Common myeloid progenitor, CD34-positive (primary cell): ENCODE measurements at regions not wholly inside any gene's neighbourhood (a gene's known extent, or its start where the extent isn't known, plus 50 kb on each side); places are given as distances from the start of the nearest gene placed in this dataset.
"Not testable (repeated sequence)": the region's sequence is repeated elsewhere in the genome, so short reads cannot be mapped to it uniquely, and the experiment has no call there.

Source experiments
- CTCF ChIA-PET: fragments of 350-600 bp; sonication (Branson Sonifier 250); formaldehyde crosslinking; loops from one replicate; lab custom pipeline; 2021; ENCODE audit warnings: antibody characterized with exemption; lab: Charles Lee
- POLR2A ChIA-PET: fragments of 350-600 bp; sonication (Branson Sonifier 250); formaldehyde crosslinking; loops from one replicate; lab custom pipeline; 2021; ENCODE audit warnings: antibody characterized with exemption; lab: Charles Lee
- DNase-seq, 3 donors: peaks; one replicate each; pipeline versions ENCODE4 v3.0.0 to v3.0.0-alpha.2; 2013
- H3K27ac ChIP-seq, 2 experiments: 1 replicate in 1 of 2; 2 replicates in 1 of 2; pipeline ENCODE4 v1.7.0; 2013; ENCODE audit warnings: inconsistent platforms in 2 of 2, low read length in 2 of 2, mild to moderate bottlenecking in 2 of 2, low read depth in 1 of 2, moderate library complexity in 1 of 2; ENCODE audit not compliant: severe bottlenecking in 2 of 2, insufficient read depth in 1 of 2, poor library complexity in 1 of 2
- H3K27me3 ChIP-seq, 5 experiments: replicated peaks in 2 of 5; 1 replicate in 3 of 5; 2 replicates in 2 of 5; pipeline versions ENCODE4 v1.6.1 to v1.7.0; 2013; ENCODE audit warnings: low read length in 4 of 5, mild to moderate bottlenecking in 2 of 5, moderate library complexity in 2 of 5, inconsistent platforms in 1 of 5; ENCODE audit not compliant: insufficient read depth in 5 of 5, control insufficient read depth in 4 of 5
- H3K36me3 ChIP-seq, 4 experiments: 1 replicate in 2 of 4; 2 replicates in 2 of 4; pipeline versions ENCODE4 v1.6.1 to v1.7.0; 2013; ENCODE audit warnings: low read length in 3 of 4, control low read depth in 1 of 4, mild to moderate bottlenecking in 1 of 4; ENCODE audit not compliant: control insufficient read depth in 4 of 4, insufficient read depth in 4 of 4
- H3K4me1 ChIP-seq, 4 experiments: 1 replicate in 3 of 4; 2 replicates in 1 of 4; pipeline versions ENCODE4 v1.6.1 to v1.7.1; 2013; ENCODE audit warnings: low read length in 3 of 4, mild to moderate bottlenecking in 3 of 4, control low read depth in 1 of 4, inconsistent platforms in 1 of 4, moderate library complexity in 1 of 4; ENCODE audit not compliant: control insufficient read depth in 4 of 4, insufficient read depth in 4 of 4; ENCODE audit errors: control extremely low read depth in 1 of 4
- H3K4me3 ChIP-seq, 7 experiments: 1 replicate in 4 of 7; 2 replicates in 3 of 7; pipeline versions ENCODE4 v1.5.1 to v1.7.0; 2013; ENCODE audit warnings: mild to moderate bottlenecking in 7 of 7, low read length in 6 of 7, moderate library complexity in 6 of 7, inconsistent platforms in 2 of 7, low read depth in 2 of 7, control low read depth in 1 of 7; ENCODE audit not compliant: insufficient read depth in 4 of 7, control insufficient read depth in 1 of 7; ENCODE audit errors: extremely low read depth in 1 of 7
- H3K9me3 ChIP-seq, 5 experiments: 1 replicate in 4 of 5; 2 replicates in 1 of 5; pipeline versions ENCODE4 v1.6.1 to v1.7.1; 2013; ENCODE audit warnings: low read length in 4 of 5, mild to moderate bottlenecking in 2 of 5, inconsistent platforms in 1 of 5, low read depth in 1 of 5, moderate library complexity in 1 of 5; ENCODE audit not compliant: control insufficient read depth in 4 of 5, insufficient read depth in 2 of 5; ENCODE audit errors: control extremely low read depth in 1 of 5
- WGBS: methylation state at CpG from one replicate; pipeline ENCODE4 v1.1.5; 2013; ENCODE audit not compliant: insufficient coverage; 5-methylcytosine and 5-hydroxymethylcytosine counted together

GRCh38 chr6:11880156-11880555 is 101.6 kb upstream of the ADTRP start:
- DNase-seq, H3K4me1 ChIP-seq, H3K27ac ChIP-seq, H3K27me3 ChIP-seq, H3K9me3 ChIP-seq, POLR2A ChIA-PET, H3K36me3 ChIP-seq, CTCF ChIA-PET, H3K4me3 ChIP-seq: not testable (repeated sequence)
- 100% methylated on average over 3 of the region's 4 CpGs for WGBS

GRCh38 chr6:11878735-11879134 is 100.1 kb upstream of the ADTRP start:
- POLR2A ChIA-PET = no interaction called here
- WGBS = 100% methylated on average over 1 of the region's 3 CpGs

GRCh38 chr6:11878029-11878428 is 99.4 kb upstream of the ADTRP start:
- H3K4me3 ChIP-seq = no peak overlapping the region
- no peaks in the 10 kb centered on the region for H3K36me3 ChIP-seq
- ChIA-PET CTCF (interaction anchor here (0.9 kb wide), 1 partner anchor 12 kb away, joined by 3 read pairs; no protein-coding TSS in a partner anchor), POLR2A (no interaction called here)
- peaks cover 0 to 5% (median 0%) of the 10 kb centered on the region in 5 experiments for H3K9me3 ChIP-seq
- WGBS = 67% methylated on average over 3 of the region's 3 CpGs
- no peak overlapping the region for H3K27ac ChIP-seq
- no peaks in the 10 kb centered on the region for H3K4me1 ChIP-seq
- DNase-seq = no peak
- no peaks in the 10 kb centered on the region for H3K27me3 ChIP-seq

More at GRCh38 chr6:11878735-11879134, 100.1 kb upstream of the ADTRP start:
- Histone ChIP-seq H3K27ac (no peak overlapping the region), H3K4me3 (no peak overlapping the region), H3K4me1 (no peaks in the 10 kb centered on the region), H3K27me3 (no peaks in the 10 kb centered on the region), H3K36me3 (no peaks in the 10 kb centered on the region), H3K9me3 (peaks cover 0 to 5% (median 0%) of the 10 kb centered on the region in 5 experiments)
- CTCF ChIA-PET = interaction anchor here (0.9 kb wide), 1 partner anchor 12 kb away, joined by 3 read pairs; no protein-coding TSS in a partner anchor
- DNase-seq = no peak

- Histone ChIP-seq H3K27me3 (no peaks in the 10 kb centered on the region), H3K9me3 (peaks cover 0 to 5% (median 0%) of the 10 kb centered on the region in 5 experiments), H3K36me3 (no peaks in the 10 kb centered on the region), H3K27ac (no peak overlapping the region), H3K4me3 (no peak overlapping the region), H3K4me1 (no peaks in the 10 kb centered on the region)
- POLR2A ChIA-PET = no interaction called here
- 98% methylated on average over 7 of the region's 10 CpGs for WGBS
- DNase-seq = peak in 1 of 3 donors; percentile 2
- CTCF ChIA-PET = no interaction called here
Measured at GRCh38 chr6:11876934-11877433, 98.4 kb upstream of the ADTRP start.

- H3K27ac ChIP-seq = no peak overlapping the region
- WGBS = 100% methylated on average over 4 of the region's 9 CpGs
- ChIA-PET CTCF (interaction anchor here (1.5 kb wide), 1 partner anchor 11 kb away, joined by 6 read pairs; no protein-coding TSS in a partner anchor), POLR2A (no interaction called here)
- no peaks in the 10 kb centered on the region for H3K27me3 ChIP-seq
- H3K9me3 ChIP-seq = no peaks in the 10 kb centered on the region
- no peak overlapping the region for H3K4me3 ChIP-seq
- no peak for DNase-seq
- H3K4me1 ChIP-seq = no peaks in the 10 kb centered on the region
- no peaks in the 10 kb centered on the region for H3K36me3 ChIP-seq
Measured at GRCh38 chr6:11875325-11876109, 96.9 kb upstream of the ADTRP start.

- 75% methylated on average over 6 of the region's 8 CpGs for WGBS
- Histone ChIP-seq H3K9me3 (peaks cover 0 to 3% (median 0%) of the 10 kb centered on the region in 5 experiments), H3K36me3 (no peaks in the 10 kb centered on the region), H3K4me1 (no peaks in the 10 kb centered on the region), H3K4me3 (no peak overlapping the region), H3K27me3 (no peaks in the 10 kb centered on the region), H3K27ac (no peak overlapping the region)
- POLR2A ChIA-PET = no interaction called here
- DNase-seq = no peak
- CTCF ChIA-PET = no interaction called here
Measured at GRCh38 chr6:11869672-11870340, 91.2 kb upstream of the ADTRP start.

GRCh38 chr6:11868392-11868791 is 89.8 kb upstream of the ADTRP start:
- H3K9me3 ChIP-seq = peaks cover 0 to 6% (median 0%) of the 10 kb centered on the region in 5 experiments
- H3K27ac ChIP-seq = no peak overlapping the region
- ChIA-PET POLR2A (no interaction called here), CTCF (no interaction called here)
- H3K36me3 ChIP-seq = no peaks in the 10 kb centered on the region
- H3K4me3 ChIP-seq = no peak overlapping the region
- H3K4me1 ChIP-seq = no peaks in the 10 kb centered on the region
- DNase-seq = no peak
- H3K27me3 ChIP-seq = no peaks in the 10 kb centered on the region
- 100% methylated on average over 6 of the region's 6 CpGs for WGBS
